HepG2 (cell line): ENCODE measurements at regions not wholly inside any gene's neighbourhood (a gene's known extent, or its start where the extent isn't known, plus 50 kb on each side); places are given as distances from the start of the nearest gene placed in this dataset.

ENCODE experiments used
- ATAC-seq: fragments of 200-7000 bp; cut with Tn5 transposase; 3 replicates; pipeline ENCODE4 v1.9.1; 2020; ENCODE audit warnings: mild to moderate bottlenecking, moderate library complexity
- BruUV-seq: library from RNA; stranded (reverse); fragments of 400-500 nt; replicated peaks from 2 replicates; lab custom pipeline; 2021; lab: Mats Ljungman, UMichigan
- CTCF ChIA-PET: fragments of 300-600 bp; formaldehyde crosslinking; extraction: SDS; loops from one replicate; lab custom pipeline; 2021; ENCODE audit warnings: low total read pairs, inconsistent platforms, low intra/inter-chr PET ratio; lab: Yijun Ruan, JAX
- POLR2A ChIA-PET: fragments of 350-600 bp; sonication (Branson Sonifier 250); formaldehyde crosslinking; loops from one replicate; lab custom pipeline; 2020; ENCODE audit warnings: antibody characterized with exemption, inconsistent platforms; lab: Yijun Ruan, JAX
- DNase-seq: peaks from one replicate; pipeline ENCODE4 v3.0.0-alpha.2; 2015; ENCODE audit warnings: low spot score
- FAIRE-seq: peaks from 3 replicates; lab custom pipeline; 2011; peaks lifted over from hg19 to GRCh38; lab: Jason Lieb, UNC
- H2AFZ ChIP-seq: one replicate; pipeline ENCODE4 v1.6.1; 2011; ENCODE audit warnings: low read length, inconsistent platforms
- H3K27ac ChIP-seq: fragments of 300-600 bp; 3 replicates; pipeline ENCODE4 v1.8.0; 2011; ENCODE audit warnings: mixed run types, mild to moderate bottlenecking, mixed read lengths, low read length, inconsistent platforms; ENCODE audit not compliant: insufficient read depth; ENCODE audit errors: extremely low read length
- H3K27me3 ChIP-seq, 2 experiments: fragments of 200-600 bp in 1 of 2; 2 replicates in 1 of 2; 3 replicates in 1 of 2; pipeline versions ENCODE4 v1.6.0 to v1.8.0; 2011; ENCODE audit warnings: low read length in 2 of 2, mild to moderate bottlenecking in 2 of 2, moderate library complexity in 2 of 2, inconsistent platforms in 1 of 2; ENCODE audit not compliant: insufficient read depth in 2 of 2, control insufficient read depth in 1 of 2
- H3K36me3 ChIP-seq, 2 experiments: fragments of 200-600 bp in 1 of 2; replicated peaks in 1 of 2; 2 replicates in 1 of 2; 3 replicates in 1 of 2; pipeline versions ENCODE4 v1.5.1 to v1.8.0; 2011; ENCODE audit warnings: low read length in 2 of 2, inconsistent platforms in 1 of 2; ENCODE audit not compliant: insufficient read depth in 2 of 2, control insufficient read depth in 1 of 2
- H3K4me1 ChIP-seq: 2 replicates; pipeline ENCODE4 v1.5.1; 2012; ENCODE audit warnings: low read length, inconsistent platforms; ENCODE audit not compliant: insufficient read depth
- H3K4me2 ChIP-seq: 2 replicates; pipeline ENCODE4 v1.6.0; 2011; ENCODE audit warnings: low read depth, low read length, inconsistent platforms
- H3K4me3 ChIP-seq, 3 experiments: fragments of 200-600 bp in 1 of 3; sonication (generic), shearing (Covaris generic) in 1 of 3; replicated peaks in 1 of 3; 2 replicates each; pipeline ENCODE4 v1.5.1; 2011 to 2016; ENCODE audit warnings: low read length in 3 of 3, inconsistent platforms in 2 of 3, low read depth in 2 of 3, mild to moderate bottlenecking in 2 of 3, control low read depth in 1 of 3, mixed read lengths in 1 of 3; ENCODE audit not compliant: insufficient read depth in 1 of 3
- H3K79me2 ChIP-seq: one replicate; pipeline ENCODE4 v1.6.1; 2011; ENCODE audit warnings: low read length, inconsistent platforms; ENCODE audit not compliant: insufficient read depth
- H3K9ac ChIP-seq: 2 replicates; pipeline ENCODE4 v1.6.0; 2011; ENCODE audit warnings: mild to moderate bottlenecking, low read depth, low read length, inconsistent platforms; ENCODE audit not compliant: insufficient read depth
- H3K9me3 ChIP-seq: 2 replicates; pipeline ENCODE4 v1.5.1; 2012; ENCODE audit warnings: mild to moderate bottlenecking, low read length
- H4K20me1 ChIP-seq: 2 replicates; pipeline ENCODE4 v1.6.0; 2011; ENCODE audit warnings: inconsistent platforms, mild to moderate bottlenecking, low read length, moderate library complexity; ENCODE audit not compliant: insufficient read depth
- HMG20B ChIP-seq: conservative IDR thresholded peaks from 2 replicates; pipeline ENCODE4 v1.6.1; 2016; ENCODE audit warnings: missing genetic modification reagents, missing compliant biosample characterization
- MED8 ChIP-seq: sonication (generic); formaldehyde crosslinking; IDR thresholded peaks from 2 replicates; pipeline ENCODE4 v1.8.1; 2023; ENCODE audit warnings: mild to moderate bottlenecking, missing genetic modification reagents; ENCODE audit not compliant: insufficient replicate concordance
- NAIF1 ChIP-seq: sonication (generic); formaldehyde crosslinking; IDR thresholded peaks from 2 replicates; pipeline ENCODE4 v1.5.0; 2020; ENCODE audit warnings: mild to moderate bottlenecking, missing genetic modification reagents, borderline replicate concordance
- RORA ChIP-seq: sonication (generic); formaldehyde crosslinking; IDR thresholded peaks from 2 replicates; pipeline ENCODE4 v1.5.0; 2020; ENCODE audit warnings: mild to moderate bottlenecking, missing genetic modification reagents, moderate library complexity
- SMC3 ChIP-seq: IDR thresholded peaks from 2 replicates; pipeline ENCODE4 v1.6.1; 2011; ENCODE audit warnings: low read length, improper control_type of control experiment
- SYNCRIP ChIP-seq: fragments of 200-400 bp; formaldehyde crosslinking; IDR thresholded peaks from 2 replicates; pipeline ENCODE4 v1.6.1; 2018; ENCODE audit warnings: mild to moderate bottlenecking, low read depth, low read length; ENCODE audit not compliant: insufficient read depth
- TAF15 ChIP-seq: fragments of 200-400 bp; formaldehyde crosslinking; IDR thresholded peaks from one replicate; pipeline ENCODE4 v1.6.1; 2018; ENCODE audit warnings: mild to moderate bottlenecking, low read depth, low read length; ENCODE audit not compliant: poor library complexity, severe bottlenecking
- TCF7L2 ChIP-seq: IDR thresholded peaks from 2 replicates; pipeline ENCODE4 v1.6.1; 2011; ENCODE audit warnings: mild to moderate bottlenecking, low read depth, low read length, moderate library complexity
- ZNF546 ChIP-seq: sonication (generic); formaldehyde crosslinking; conservative IDR thresholded peaks from 2 replicates; pipeline ENCODE4 v1.8.1; 2023; ENCODE audit warnings: mild to moderate bottlenecking, missing genetic modification reagents
- ZNF569 ChIP-seq: sonication (generic); formaldehyde crosslinking; IDR thresholded peaks from 2 replicates; pipeline ENCODE4 v1.5.0; 2020; ENCODE audit warnings: mild to moderate bottlenecking, missing genetic modification reagents, moderate library complexity, borderline replicate concordance
- WGBS: methylation state at CpG from one replicate; pipeline ENCODE4 v1.1.6; 2017; ENCODE audit warnings: low lambda C conversion rate; 5-methylcytosine and 5-hydroxymethylcytosine counted together
- in situ Hi-C: cut with HindIII; loops from 2 replicates; pipeline ENCODE4 v1.10.0; 2017; ENCODE audit warnings: low pct_unique_long_range_greater_than_20kb; ENCODE audit not compliant: extremely low pct_ligation_motif_present
- intact Hi-C: fragments of 100-400 bp; cut with micrococcal nuclease; formaldehyde crosslinking; loops from one replicate; pipeline ENCODE4 v1.10.0; 2022; ENCODE audit not compliant: unreplicated experiment
- TF ChIP-seq, protein P1 (sequence below): IDR thresholded peaks from 2 replicates; pipeline ENCODE4 v1.6.1; 2016; ENCODE audit warnings: low read depth, control low read depth
- TF ChIP-seq, protein P2 (sequence below): sonication (generic); formaldehyde crosslinking; IDR thresholded peaks from 2 replicates; pipeline ENCODE4 v1.5.0; 2020; ENCODE audit warnings: mild to moderate bottlenecking, missing genetic modification reagents
- TF ChIP-seq, protein P3 (sequence below): sonication (generic); formaldehyde crosslinking; IDR thresholded peaks from 2 replicates; pipeline ENCODE4 v1.5.0; 2020; ENCODE audit warnings: missing genetic modification reagents
- TF ChIP-seq, protein P4 (sequence below): sonication (generic); formaldehyde crosslinking; IDR thresholded peaks from 2 replicates; pipeline ENCODE4 v1.4.0; 2020; ENCODE audit warnings: mild to moderate bottlenecking, missing genetic modification reagents

DNA sequence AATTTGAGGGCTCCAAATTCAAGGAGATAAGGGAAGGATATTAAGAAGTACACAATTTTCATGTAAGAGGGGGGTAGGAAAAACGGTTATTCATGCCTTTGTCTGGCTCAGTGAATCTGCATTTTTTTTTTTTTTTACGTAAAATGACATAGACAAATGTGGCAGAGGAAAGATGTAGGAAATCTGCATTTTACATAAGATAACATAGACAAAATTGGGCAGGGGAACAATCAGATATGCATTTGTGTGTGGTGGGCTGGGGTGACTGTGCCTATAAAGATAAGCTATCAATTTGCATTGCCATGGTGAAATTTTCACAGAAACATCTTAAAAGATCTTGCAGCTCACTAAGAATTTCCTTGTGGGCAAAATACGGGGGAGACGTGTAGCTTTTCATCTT is 92.7 kb upstream of the GPR141 start:
- Histone ChIP-seq H3K27me3 (no peaks in the 10 kb centered on the region), H3K36me3 (no peaks in the 10 kb centered on the region), H2AFZ (no peak overlapping the region), H3K79me2 (no peaks in the 10 kb centered on the region), H3K9ac (no peak overlapping the region), H3K27ac (no peak overlapping the region), H4K20me1 (no peaks in the 10 kb centered on the region), H3K4me1 (no peaks in the 10 kb centered on the region), H3K4me2 (no peak overlapping the region), H3K4me3 (no peak overlapping the region), H3K9me3 (peaks cover 15% of the 10 kb centered on the region; the same call in 1 of the 2 replicates)
- ATAC-seq: no peak
- WGBS: 25% methylated on average over 4 of the region's 4 CpGs
- DNase-seq: no peak
- CTCF ChIA-PET: no interaction called here
- in situ Hi-C loops: no loop called here
- intact Hi-C loops: no loop called here
- FAIRE-seq: no peak
- POLR2A ChIA-PET: no interaction called here
- TF ChIP-seq SYNCRIP: no peak
- TF ChIP-seq HMG20B: no peak
- TF ChIP-seq ZNF546 (CRISPR knock-in tag): no peak
- TF ChIP-seq, protein P1, sequence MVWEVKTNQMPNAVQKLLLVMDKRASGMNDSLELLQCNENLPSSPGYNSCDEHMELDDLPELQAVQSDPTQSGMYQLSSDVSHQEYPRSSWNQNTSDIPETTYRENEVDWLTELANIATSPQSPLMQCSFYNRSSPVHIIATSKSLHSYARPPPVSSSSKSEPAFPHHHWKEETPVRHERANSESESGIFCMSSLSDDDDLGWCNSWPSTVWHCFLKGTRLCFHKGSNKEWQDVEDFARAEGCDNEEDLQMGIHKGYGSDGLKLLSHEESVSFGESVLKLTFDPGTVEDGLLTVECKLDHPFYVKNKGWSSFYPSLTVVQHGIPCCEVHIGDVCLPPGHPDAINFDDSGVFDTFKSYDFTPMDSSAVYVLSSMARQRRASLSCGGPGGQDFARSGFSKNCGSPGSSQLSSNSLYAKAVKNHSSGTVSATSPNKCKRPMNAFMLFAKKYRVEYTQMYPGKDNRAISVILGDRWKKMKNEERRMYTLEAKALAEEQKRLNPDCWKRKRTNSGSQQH (CRISPR knock-in tag): no peak
- TF ChIP-seq, protein P2, sequence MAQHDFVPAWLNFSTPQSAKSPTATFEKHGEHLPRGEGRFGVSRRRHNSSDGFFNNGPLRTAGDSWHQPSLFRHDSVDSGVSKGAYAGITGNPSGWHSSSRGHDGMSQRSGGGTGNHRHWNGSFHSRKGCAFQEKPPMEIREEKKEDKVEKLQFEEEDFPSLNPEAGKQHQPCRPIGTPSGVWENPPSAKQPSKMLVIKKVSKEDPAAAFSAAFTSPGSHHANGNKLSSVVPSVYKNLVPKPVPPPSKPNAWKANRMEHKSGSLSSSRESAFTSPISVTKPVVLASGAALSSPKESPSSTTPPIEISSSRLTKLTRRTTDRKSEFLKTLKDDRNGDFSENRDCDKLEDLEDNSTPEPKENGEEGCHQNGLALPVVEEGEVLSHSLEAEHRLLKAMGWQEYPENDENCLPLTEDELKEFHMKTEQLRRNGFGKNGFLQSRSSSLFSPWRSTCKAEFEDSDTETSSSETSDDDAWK: no peak
- TF ChIP-seq TAF15: no peak
- TF ChIP-seq SMC3: no peak
- TF ChIP-seq MED8 (CRISPR knock-in tag): no peak
- TF ChIP-seq, protein P3, sequence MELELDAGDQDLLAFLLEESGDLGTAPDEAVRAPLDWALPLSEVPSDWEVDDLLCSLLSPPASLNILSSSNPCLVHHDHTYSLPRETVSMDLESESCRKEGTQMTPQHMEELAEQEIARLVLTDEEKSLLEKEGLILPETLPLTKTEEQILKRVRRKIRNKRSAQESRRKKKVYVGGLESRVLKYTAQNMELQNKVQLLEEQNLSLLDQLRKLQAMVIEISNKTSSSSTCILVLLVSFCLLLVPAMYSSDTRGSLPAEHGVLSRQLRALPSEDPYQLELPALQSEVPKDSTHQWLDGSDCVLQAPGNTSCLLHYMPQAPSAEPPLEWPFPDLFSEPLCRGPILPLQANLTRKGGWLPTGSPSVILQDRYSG: no peak
- TF ChIP-seq, protein P4, sequence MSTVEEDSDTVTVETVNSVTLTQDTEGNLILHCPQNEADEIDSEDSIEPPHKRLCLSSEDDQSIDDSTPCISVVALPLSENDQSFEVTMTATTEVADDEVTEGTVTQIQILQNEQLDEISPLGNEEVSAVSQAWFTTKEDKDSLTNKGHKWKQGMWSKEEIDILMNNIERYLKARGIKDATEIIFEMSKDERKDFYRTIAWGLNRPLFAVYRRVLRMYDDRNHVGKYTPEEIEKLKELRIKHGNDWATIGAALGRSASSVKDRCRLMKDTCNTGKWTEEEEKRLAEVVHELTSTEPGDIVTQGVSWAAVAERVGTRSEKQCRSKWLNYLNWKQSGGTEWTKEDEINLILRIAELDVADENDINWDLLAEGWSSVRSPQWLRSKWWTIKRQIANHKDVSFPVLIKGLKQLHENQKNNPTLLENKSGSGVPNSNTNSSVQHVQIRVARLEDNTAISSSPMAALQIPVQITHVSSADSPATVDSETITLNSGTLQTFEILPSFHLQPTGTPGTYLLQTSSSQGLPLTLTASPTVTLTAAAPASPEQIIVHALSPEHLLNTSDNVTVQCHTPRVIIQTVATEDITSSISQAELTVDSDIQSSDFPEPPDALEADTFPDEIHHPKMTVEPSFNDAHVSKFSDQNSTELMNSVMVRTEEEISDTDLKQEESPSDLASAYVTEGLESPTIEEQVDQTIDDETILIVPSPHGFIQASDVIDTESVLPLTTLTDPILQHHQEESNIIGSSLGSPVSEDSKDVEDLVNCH: no peak
- TF ChIP-seq NAIF1 (CRISPR knock-in tag): no peak
- TF ChIP-seq ZNF569 (CRISPR knock-in tag): no peak
- no peak for TF ChIP-seq RORA
- TF ChIP-seq TCF7L2: no peak
- BruUV-seq: no TSS peak
